ENCODE measurements at regions not wholly inside any gene's neighbourhood (a gene's known extent, or its start where the extent isn't known, plus 50 kb on each side); places are given as distances from the start of the nearest gene placed in this dataset.

DNA sequence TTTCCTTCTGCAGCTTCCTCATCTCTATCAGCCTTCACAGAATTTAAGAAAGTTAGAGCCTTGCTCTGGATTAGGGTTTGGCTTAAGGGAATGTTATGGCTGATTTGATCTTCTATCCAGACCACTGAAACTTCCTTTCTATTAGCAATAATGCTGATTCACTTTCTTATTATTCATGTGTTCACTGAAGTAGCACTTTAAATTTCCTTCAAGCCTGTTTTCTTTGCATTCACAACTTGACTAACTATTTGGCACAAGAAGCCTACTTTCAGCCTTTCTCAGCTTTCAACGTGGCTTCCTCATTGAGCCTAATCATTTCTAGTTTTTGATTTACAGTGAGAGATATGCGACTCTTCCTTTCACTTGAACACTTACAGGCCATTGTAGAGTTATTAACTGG is 528.5 kb downstream of the PLPP3 start:
- H3K4me3 ChIP-seq (replicated peaks; ENCODE audit: low read depth, low read length), result no peak overlapping the region
- TF ChIP-seq, protein P1, sequence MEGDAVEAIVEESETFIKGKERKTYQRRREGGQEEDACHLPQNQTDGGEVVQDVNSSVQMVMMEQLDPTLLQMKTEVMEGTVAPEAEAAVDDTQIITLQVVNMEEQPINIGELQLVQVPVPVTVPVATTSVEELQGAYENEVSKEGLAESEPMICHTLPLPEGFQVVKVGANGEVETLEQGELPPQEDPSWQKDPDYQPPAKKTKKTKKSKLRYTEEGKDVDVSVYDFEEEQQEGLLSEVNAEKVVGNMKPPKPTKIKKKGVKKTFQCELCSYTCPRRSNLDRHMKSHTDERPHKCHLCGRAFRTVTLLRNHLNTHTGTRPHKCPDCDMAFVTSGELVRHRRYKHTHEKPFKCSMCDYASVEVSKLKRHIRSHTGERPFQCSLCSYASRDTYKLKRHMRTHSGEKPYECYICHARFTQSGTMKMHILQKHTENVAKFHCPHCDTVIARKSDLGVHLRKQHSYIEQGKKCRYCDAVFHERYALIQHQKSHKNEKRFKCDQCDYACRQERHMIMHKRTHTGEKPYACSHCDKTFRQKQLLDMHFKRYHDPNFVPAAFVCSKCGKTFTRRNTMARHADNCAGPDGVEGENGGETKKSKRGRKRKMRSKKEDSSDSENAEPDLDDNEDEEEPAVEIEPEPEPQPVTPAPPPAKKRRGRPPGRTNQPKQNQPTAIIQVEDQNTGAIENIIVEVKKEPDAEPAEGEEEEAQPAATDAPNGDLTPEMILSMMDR (IDR thresholded peaks at IDR 0.05; ENCODE audit: low read depth, low read length, missing control alignments), result no peak
- DNase-seq (ENCODE audit: extremely low read depth, low read depth), result no peak

DNA sequence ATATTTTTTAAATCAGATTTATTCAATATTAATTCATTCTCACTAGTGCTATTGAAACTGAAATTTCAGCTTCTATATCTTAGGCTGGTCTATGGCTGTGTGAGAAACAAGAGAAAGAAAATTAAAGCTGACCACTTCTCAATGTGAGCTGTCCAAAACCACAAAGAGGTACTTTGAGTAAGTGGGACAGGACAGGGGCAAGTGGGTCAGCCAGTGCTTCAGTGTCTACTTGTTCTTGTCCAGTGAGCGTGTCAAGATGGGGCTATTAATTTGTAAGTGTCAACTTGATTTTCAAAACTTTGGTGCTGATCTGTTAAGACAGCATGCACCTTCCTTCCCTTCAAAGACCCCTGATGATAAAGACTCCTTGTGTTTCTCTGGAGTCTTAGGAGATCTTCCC is 533.9 kb downstream of the PLPP3 start:
- TF ChIP-seq, protein P1 (IDR thresholded peaks at IDR 0.05; ENCODE audit: low read depth, low read length, missing control alignments), result no peak
- H3K4me3 ChIP-seq (replicated peaks; ENCODE audit: low read depth, low read length), result no peak overlapping the region
- no peak for DNase-seq (ENCODE audit: extremely low read depth, low read depth)

DNA sequence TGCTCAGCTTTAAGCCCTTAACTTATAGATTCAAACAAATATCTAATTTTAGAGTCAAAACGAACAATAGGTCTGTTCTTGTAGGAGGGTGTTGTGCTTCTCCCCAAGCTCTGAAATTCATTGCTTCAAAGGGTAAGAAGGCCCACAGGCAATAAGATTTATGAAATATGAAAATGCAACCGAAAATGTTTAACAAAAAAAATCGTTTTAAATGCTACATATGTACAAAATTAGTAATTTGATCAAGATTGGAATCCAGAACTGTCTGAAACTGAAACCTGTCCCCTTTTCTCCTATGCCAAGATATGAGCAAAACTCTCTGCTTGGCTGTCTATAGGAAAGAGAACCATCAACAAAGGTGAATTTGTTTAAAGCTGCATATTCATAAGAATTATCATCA is 534.3 kb downstream of the PLPP3 start:
- H3K4me3 ChIP-seq (replicated peaks; ENCODE audit: low read depth, low read length), result no peak overlapping the region
- DNase-seq (ENCODE audit: extremely low read depth, low read depth), result no peak
- TF ChIP-seq, protein P1 (IDR thresholded peaks at IDR 0.05; ENCODE audit: low read depth, low read length, missing control alignments), result no peak

DNA sequence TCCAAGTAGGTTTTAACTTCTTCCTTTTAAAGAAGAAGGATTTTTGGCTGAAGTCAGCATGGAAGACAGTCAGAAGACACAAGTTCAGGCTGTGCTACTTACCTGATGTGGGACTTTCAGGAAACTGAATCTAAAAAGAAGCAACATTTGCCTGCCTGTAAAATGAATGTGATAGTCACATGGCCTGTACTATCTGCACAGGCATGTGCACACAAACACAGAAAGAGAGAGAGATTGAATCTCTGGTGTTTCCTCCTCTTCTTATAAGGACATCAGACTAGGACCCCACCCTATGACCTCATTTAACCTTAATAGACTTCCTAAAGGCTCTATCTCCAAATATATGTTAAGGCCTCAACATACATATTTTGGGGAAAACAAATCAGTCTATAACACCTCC is 542.9 kb downstream of the PLPP3 start:
- DNase-seq (ENCODE audit: extremely low read depth, low read depth), result no peak
- no peak overlapping the region for H3K4me3 ChIP-seq (replicated peaks; ENCODE audit: low read depth, low read length)
- TF ChIP-seq, protein P1 (IDR thresholded peaks at IDR 0.05; ENCODE audit: low read depth, low read length, missing control alignments), result no peak

DNA sequence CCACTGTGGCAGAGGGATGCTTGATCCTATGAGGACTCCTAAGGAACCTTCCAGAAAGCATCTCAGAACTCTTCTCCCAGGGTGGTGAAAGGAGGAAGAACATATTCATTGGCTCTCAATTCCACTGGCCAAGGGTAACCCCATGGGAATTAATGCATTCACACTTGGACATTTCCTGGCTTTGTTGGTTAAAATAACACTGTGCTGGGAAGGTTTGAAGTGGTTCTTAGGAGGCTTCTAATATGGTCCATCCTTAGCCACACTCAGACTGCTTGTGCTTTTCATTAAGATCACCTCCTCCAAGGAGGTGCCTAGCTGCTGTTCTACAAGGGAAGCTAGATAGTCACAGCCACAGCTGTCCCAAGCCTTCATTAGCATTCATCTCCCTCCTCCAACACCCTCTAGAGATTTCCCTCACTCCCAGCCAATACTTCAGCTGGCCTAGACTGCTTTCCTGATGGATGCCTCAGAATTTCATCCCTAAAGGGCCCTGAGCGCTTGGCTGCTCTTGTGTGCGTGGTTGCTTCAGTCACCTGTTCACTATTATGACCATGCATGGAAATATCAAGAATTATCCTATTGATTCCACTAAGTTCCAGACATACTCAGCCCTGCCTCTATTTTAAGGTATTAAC is 544.4 kb downstream of the PLPP3 start:
- TF ChIP-seq, protein P1 (IDR thresholded peaks at IDR 0.05; ENCODE audit: low read depth, low read length, missing control alignments), result no peak
- DNase-seq (ENCODE audit: extremely low read depth, low read depth), result no peak
- no peak overlapping the region for H3K4me3 ChIP-seq (replicated peaks; ENCODE audit: low read depth, low read length)

DNA sequence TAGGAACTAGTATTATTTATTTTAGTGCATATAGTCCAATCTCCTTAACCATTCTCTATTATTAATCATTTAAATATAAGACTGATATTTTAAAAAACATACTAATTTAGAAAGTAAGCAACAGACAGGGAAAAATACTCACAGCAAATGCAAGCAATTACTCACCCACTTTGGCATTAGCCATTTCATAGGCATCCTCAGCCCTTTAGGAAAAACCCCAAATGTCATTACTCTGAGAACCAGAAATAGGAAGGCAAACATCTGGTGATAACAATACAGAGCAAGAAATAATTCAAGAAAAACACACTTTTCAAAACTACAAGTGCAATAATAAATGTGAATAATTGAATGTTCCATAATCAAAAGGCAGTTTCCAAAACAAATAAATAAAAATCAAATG is 545.1 kb downstream of the PLPP3 start:
- TF ChIP-seq, protein P1 (IDR thresholded peaks at IDR 0.05; ENCODE audit: low read depth, low read length, missing control alignments), result no peak
- DNase-seq (ENCODE audit: extremely low read depth, low read depth), result no peak

More for the DNA sequence above, 545.1 kb downstream of the PLPP3 start:
- H3K4me3 ChIP-seq (replicated peaks; ENCODE audit: low read depth, low read length), result no peak overlapping the region

All from HFF-Myc (cell line).